ENCODE measurements at regions not wholly inside any gene's neighbourhood (a gene's known extent, or its start where the extent isn't known, plus 50 kb on each side); places are given as distances from the start of the nearest gene placed in this dataset.

DNA sequence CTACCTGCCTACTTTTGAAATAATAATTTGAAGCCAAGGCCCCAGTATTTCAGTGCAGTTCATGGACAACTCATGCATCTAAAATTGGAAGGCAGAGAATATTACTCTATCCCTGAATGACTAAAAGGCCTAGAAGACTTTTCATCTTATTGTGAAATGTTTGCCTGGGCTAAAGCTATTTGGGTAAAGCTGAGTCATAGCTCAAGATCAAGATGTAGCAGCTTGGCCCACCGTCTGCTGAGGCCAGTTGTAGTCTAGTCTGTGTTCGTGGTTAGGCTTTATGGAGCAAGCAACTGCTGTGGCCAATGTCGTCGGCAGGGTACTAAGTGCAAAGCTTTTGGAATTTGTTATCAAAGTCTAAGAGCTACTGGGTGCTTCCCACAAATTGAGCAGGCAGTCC, 929.1 kb downstream of the RAB28 start:
- Histone ChIP-seq H2AFZ (ENCODE audit: insufficient read depth, low read depth, low read length, poor library complexity, severe bottlenecking) (no peak overlapping the region), H3K4me3 (ENCODE audit: control extremely low read depth in 1 of 5, extremely low read depth in 1 of 5, insufficient read depth in 1 of 5, low read depth in 2 of 5, low read length in 4 of 5) (no peak overlapping the region), H3K36me3 (replicated peaks in 1 of 2; ENCODE audit: control extremely low read depth in 1 of 2, control insufficient read depth in 1 of 2, extremely low read depth in 1 of 2, insufficient read depth in 2 of 2, low read length in 1 of 2) (no peaks in the 10 kb centered on the region), H3K27ac (ENCODE audit: low read length in 2 of 2) (no peak overlapping the region), H3K9ac (ENCODE audit: low read length) (no peak overlapping the region), H3K4me2 (replicated peaks; ENCODE audit: low read depth, low read length, poor library complexity, severe bottlenecking) (no peak overlapping the region), H3K4me1 (ENCODE audit: control insufficient read depth in 2 of 2, insufficient read depth in 2 of 2, low read length in 2 of 2) (no peaks in the 10 kb centered on the region), H3K9me3 (ENCODE audit: control extremely low read depth in 1 of 3, control insufficient read depth in 2 of 3, insufficient read depth in 1 of 3, low read length in 2 of 3) (peaks cover 0 to 2% (median 0%) of the 10 kb centered on the region in 3 donors), H3K27me3 (replicated peaks in 1 of 4; ENCODE audit: control extremely low read depth in 1 of 4, control insufficient read depth in 3 of 4, insufficient read depth in 4 of 4, low read length in 3 of 4) (no peaks in the 10 kb centered on the region), H4K20me1 (ENCODE audit: control insufficient read depth, insufficient read depth, low read length, poor library complexity, severe bottlenecking) (no peaks in the 10 kb centered on the region), H3K79me2 (ENCODE audit: control insufficient read depth, insufficient read depth, low read length) (no peaks in the 10 kb centered on the region)
- Mint-ChIP-seq H3K9me3 (ENCODE audit: insufficient read depth) (no peaks in the 10 kb centered on the region), H3K27me3 (no peaks in the 10 kb centered on the region), H3K27ac (no peak overlapping the region), H3K4me1 (no peaks in the 10 kb centered on the region), H3K4me3 (no peak overlapping the region)
- no peak for TF ChIP-seq EZH2 (IDR thresholded peaks at IDR 0.05; ENCODE audit: borderline replicate concordance, insufficient read depth, low read depth, low read length, poor library complexity, severe bottlenecking)
- TF ChIP-seq, protein P1, sequence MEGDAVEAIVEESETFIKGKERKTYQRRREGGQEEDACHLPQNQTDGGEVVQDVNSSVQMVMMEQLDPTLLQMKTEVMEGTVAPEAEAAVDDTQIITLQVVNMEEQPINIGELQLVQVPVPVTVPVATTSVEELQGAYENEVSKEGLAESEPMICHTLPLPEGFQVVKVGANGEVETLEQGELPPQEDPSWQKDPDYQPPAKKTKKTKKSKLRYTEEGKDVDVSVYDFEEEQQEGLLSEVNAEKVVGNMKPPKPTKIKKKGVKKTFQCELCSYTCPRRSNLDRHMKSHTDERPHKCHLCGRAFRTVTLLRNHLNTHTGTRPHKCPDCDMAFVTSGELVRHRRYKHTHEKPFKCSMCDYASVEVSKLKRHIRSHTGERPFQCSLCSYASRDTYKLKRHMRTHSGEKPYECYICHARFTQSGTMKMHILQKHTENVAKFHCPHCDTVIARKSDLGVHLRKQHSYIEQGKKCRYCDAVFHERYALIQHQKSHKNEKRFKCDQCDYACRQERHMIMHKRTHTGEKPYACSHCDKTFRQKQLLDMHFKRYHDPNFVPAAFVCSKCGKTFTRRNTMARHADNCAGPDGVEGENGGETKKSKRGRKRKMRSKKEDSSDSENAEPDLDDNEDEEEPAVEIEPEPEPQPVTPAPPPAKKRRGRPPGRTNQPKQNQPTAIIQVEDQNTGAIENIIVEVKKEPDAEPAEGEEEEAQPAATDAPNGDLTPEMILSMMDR (IDR thresholded peaks at IDR 0.05), result no peak
- intact Hi-C loops (cut with micrococcal nuclease), result no loop called here
- DNase-seq (no peak), ATAC-seq (ENCODE audit: low read depth) (no peak)
- POLR2A ChIA-PET, result no interaction called here
- CTCF ChIA-PET, result no interaction called here
- WGBS (ENCODE audit: insufficient coverage), result 72% methylated on average over 4 of the region's 4 CpGs

DNA sequence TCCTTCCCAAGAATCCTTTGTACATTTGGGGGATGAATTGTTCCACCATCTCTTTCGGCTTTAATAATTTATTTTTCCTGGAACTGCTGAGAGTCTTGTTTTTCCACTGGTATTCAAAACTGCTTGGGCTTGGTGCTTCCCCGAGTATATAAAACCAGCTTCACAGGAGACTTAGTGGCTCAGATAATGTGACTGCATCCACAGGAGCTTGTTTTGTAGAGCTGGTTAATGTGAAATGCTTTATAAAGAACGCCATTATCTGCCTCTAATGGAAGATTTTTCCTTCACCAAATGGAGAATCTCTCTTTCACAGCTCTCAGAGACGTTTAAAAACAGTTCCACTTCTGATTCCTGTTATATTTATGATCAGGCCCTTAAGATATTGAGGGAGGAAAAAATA, 935.5 kb downstream of the RAB28 start:
- no peaks in the 10 kb centered on the region for H3K36me3 ChIP-seq (replicated peaks in 1 of 2; ENCODE audit: control extremely low read depth in 1 of 2, control insufficient read depth in 1 of 2, extremely low read depth in 1 of 2, insufficient read depth in 2 of 2, low read length in 1 of 2)
- no peak overlapping the region for H3K9ac ChIP-seq (ENCODE audit: low read length)
- H3K4me2 ChIP-seq (replicated peaks; ENCODE audit: low read depth, low read length, poor library complexity, severe bottlenecking), result no peak overlapping the region
- POLR2A ChIA-PET, result no interaction called here
- DNase-seq, result no peak
- no peak overlapping the region for H3K27ac Mint-ChIP-seq
- ATAC-seq (ENCODE audit: low read depth), result no peak
- H3K4me1 Mint-ChIP-seq, result no peaks in the 10 kb centered on the region
- TF ChIP-seq, protein P1 (IDR thresholded peaks at IDR 0.05), result no peak
- H3K27me3 ChIP-seq (replicated peaks in 1 of 4; ENCODE audit: control extremely low read depth in 1 of 4, control insufficient read depth in 3 of 4, insufficient read depth in 4 of 4, low read length in 3 of 4), result no peaks in the 10 kb centered on the region
- peaks cover 0 to 2% (median 0%) of the 10 kb centered on the region in 3 donors for H3K9me3 ChIP-seq (ENCODE audit: control extremely low read depth in 1 of 3, control insufficient read depth in 2 of 3, insufficient read depth in 1 of 3, low read length in 2 of 3)
- H3K27me3 Mint-ChIP-seq, result no peaks in the 10 kb centered on the region
- no peak overlapping the region for H3K27ac ChIP-seq (ENCODE audit: low read length in 2 of 2)
- 90% methylated on average over 2 of the region's 4 CpGs for WGBS (ENCODE audit: insufficient coverage)
- no peaks in the 10 kb centered on the region for H3K4me1 ChIP-seq (ENCODE audit: control insufficient read depth in 2 of 2, insufficient read depth in 2 of 2, low read length in 2 of 2)
- H3K4me3 Mint-ChIP-seq, result no peak overlapping the region
- CTCF ChIA-PET, result no interaction called here
- H3K4me3 ChIP-seq (ENCODE audit: control extremely low read depth in 1 of 5, extremely low read depth in 1 of 5, insufficient read depth in 1 of 5, low read depth in 2 of 5, low read length in 4 of 5), result no peak overlapping the region
- intact Hi-C loops (cut with micrococcal nuclease), result no loop called here
- no peaks in the 10 kb centered on the region for H4K20me1 ChIP-seq (ENCODE audit: control insufficient read depth, insufficient read depth, low read length, poor library complexity, severe bottlenecking)
- no peak overlapping the region for H2AFZ ChIP-seq (ENCODE audit: insufficient read depth, low read depth, low read length, poor library complexity, severe bottlenecking)
- no peaks in the 10 kb centered on the region for H3K79me2 ChIP-seq (ENCODE audit: control insufficient read depth, insufficient read depth, low read length)
- H3K9me3 Mint-ChIP-seq (ENCODE audit: insufficient read depth), result peaks cover 4% of the 10 kb centered on the region

Measured in B cell (primary cell).